Stomach (tissue), 4 donors: ENCODE measurements at regions not wholly inside any gene's neighbourhood (a gene's known extent, or its start where the extent isn't known, plus 50 kb on each side); places are given as distances from the start of the nearest gene placed in this dataset.

Experiments used
- EP300 ChIP-seq: sonication (generic); formaldehyde crosslinking; IDR thresholded peaks from one replicate; pipeline ENCODE4 v1.6.1; 2017; ENCODE audit warnings: antibody characterized with exemption
- POLR2A ChIP-seq, 4 donors: fragments of 450-650 bp; IDR thresholded peaks; one replicate each; pipeline ENCODE4 v1.6.1; 2016; ENCODE audit warnings: antibody characterized with exemption in 4 of 4, control low read depth in 2 of 4, mild to moderate bottlenecking in 1 of 4, moderate library complexity in 1 of 4
- POLR2AphosphoS5 ChIP-seq, 3 donors: sonication (generic); formaldehyde crosslinking; IDR thresholded peaks; one replicate each; pipeline ENCODE4 v1.6.1; 2016; ENCODE audit warnings: antibody characterized with exemption in 3 of 3
- TF ChIP-seq, protein P1 (sequence below), 7 experiments: fragments of 450-650 bp in 4 of 7; fragments of 200-600 bp in 3 of 7; sonication (generic) in 3 of 7; IDR thresholded peaks; one replicate each; pipeline ENCODE4 v1.5.1; 2016 to 2019; ENCODE audit warnings: antibody characterized with exemption in 7 of 7, control low read depth in 2 of 7, mild to moderate bottlenecking in 1 of 7

GRCh38 chr5:133867341-133867740, 101.1 kb downstream of the C5orf15 start:
- TF ChIP-seq POLR2A (IDR thresholded peaks at IDR 0.05): no peak
- no peak for TF ChIP-seq EP300
- TF ChIP-seq, protein P1, sequence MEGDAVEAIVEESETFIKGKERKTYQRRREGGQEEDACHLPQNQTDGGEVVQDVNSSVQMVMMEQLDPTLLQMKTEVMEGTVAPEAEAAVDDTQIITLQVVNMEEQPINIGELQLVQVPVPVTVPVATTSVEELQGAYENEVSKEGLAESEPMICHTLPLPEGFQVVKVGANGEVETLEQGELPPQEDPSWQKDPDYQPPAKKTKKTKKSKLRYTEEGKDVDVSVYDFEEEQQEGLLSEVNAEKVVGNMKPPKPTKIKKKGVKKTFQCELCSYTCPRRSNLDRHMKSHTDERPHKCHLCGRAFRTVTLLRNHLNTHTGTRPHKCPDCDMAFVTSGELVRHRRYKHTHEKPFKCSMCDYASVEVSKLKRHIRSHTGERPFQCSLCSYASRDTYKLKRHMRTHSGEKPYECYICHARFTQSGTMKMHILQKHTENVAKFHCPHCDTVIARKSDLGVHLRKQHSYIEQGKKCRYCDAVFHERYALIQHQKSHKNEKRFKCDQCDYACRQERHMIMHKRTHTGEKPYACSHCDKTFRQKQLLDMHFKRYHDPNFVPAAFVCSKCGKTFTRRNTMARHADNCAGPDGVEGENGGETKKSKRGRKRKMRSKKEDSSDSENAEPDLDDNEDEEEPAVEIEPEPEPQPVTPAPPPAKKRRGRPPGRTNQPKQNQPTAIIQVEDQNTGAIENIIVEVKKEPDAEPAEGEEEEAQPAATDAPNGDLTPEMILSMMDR (IDR thresholded peaks at IDR 0.05): no peak
- TF ChIP-seq POLR2AphosphoS5 (IDR thresholded peaks at IDR 0.05): no peak
